NCI-H82 treated with DMSO at 0.1 percent for 48 hours (cell line): ENCODE measurements at regions not wholly inside any gene's neighbourhood (a gene's known extent, or its start where the extent isn't known, plus 50 kb on each side); places are given as distances from the start of the nearest gene placed in this dataset.
"Not testable (repeated sequence)": the region's sequence is repeated elsewhere in the genome, so short reads cannot be mapped to it uniquely, and the experiment has no call there.

ENCODE experiments used
- DNase-seq: peaks from one replicate; lab custom pipeline; 2025; ENCODE audit not compliant: unreplicated experiment; lab: John Stamatoyannopoulos, UW

GRCh38 chr2:236632295-236633218, 62.9 kb downstream of the ACKR3 start:
- no peak for DNase-seq

GRCh38 chr2:236633219-236633570, 63.6 kb downstream of the ACKR3 start:
- no peak for DNase-seq

- DNase-seq: no peak
Measured at GRCh38 chr2:236633775-236634560, 64.3 kb downstream of the ACKR3 start.

- DNase-seq: no peak
Measured at GRCh38 chr2:236636261-236636660, 66.6 kb downstream of the ACKR3 start.

- no peak for DNase-seq
Measured at GRCh38 chr2:236636714-236637470, 67.3 kb downstream of the ACKR3 start.

GRCh38 chr2:236637686-236638569, 68.3 kb downstream of the ACKR3 start:
- DNase-seq: no peak

DNA sequence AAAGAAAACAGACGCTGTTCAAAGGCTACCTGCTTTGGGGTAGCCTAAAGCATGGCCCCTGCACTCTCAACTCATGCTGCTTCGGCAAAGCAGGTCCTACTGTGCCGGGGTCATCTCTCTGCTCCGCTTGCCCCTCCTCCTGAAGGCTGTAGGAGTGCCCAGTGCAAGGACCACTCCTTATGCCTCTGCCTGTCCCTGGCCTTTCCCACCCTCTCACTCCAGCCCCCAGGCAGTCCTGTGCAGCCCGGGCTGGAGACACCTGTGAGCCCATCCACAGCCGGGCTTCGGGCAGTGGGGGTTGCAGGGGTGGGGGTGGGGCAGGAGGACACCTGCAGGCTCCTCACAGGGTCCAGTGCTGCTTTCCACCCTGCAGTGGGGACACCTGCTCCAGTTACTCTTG, 69.1 kb downstream of the ACKR3 start:
- no peak for DNase-seq

DNA sequence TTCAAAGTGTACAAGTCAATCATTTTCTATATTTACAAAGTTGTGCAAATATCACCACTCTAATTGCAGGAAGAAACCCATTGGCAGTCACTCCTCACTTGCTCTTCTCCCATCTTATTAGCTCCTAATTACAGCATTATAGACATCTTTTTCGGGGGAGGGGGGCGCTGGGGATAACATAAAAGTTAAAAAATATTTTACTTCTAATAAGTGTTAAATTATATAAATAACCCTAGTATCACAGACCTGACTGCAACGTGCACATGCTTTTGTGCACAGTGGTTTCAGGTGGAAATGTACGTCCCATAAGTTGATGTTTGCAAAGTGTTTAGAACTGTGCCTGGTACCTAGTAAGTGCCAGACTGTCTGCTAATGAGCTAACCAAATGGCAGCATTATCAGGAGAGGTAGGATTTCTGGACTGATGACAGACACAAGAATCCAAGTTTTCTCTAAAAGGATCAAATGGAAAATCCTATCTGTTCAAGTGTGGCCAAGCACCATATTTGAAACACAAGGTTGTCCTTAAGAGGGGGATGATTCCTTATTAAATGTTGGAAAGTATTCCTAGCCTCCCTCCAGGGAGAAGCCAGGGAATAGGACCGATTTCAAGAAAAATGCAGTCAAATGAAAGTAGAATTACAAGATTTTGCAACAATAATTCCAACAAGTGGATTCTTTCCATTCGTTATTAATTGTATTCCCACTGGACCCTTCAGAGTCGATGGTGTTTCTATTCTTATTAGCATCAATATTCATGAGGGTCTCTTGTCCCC, 70.0 kb downstream of the ACKR3 start:
- DNase-seq: no peak

DNA sequence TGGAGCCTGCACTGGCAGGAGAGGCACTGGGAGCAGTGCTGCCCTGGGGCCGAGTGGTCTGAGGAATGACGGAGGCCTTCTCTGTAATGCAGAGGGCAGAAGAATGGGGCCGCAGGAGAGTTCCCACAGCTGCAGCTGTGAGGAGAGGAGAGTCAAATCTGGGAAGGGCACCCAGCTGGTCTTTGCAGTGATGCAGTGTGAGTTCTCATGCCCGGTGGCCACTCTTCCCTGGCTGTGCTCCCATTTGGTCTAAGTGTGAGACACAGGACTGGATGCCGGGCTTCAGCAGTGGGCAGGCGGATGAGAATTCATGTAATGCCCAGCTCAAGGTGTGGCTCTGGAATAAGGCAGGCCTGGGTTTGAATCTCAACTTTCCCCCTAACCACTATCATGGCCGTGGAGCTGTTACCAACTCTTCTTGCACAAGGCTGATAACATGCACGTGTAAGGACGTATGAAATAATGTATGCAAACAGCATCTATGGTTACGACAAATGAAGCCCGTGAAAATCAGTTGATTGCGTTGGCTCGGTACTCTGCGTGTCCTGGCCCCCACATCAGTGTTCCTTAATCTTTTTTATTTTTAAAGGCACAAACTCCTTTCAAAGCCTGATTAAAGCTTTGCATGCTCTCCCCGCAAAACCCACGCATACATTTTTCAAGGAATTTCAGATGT, 71.6 kb downstream of the ACKR3 start:
- DNase-seq: no peak

DNA sequence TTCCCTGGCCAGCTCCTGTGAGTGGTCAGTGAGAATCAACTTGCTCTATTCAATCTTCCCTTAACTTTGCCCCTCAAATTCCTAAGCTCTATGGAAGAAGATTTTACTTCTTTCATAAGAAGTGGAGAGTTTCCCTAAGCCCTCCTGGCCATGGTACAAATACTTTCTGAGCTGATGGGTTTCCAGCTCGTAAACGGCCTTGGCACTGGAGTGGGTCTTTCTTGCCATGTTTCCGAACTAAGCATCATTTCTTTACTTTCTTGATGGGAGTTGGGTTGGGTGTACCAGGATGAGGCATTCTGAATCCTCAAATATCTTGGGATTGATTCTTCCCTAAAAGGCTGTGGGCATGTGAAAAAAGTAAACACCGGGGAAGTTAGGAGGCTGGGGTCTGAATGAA, 72.5 kb downstream of the ACKR3 start:
- no peak for DNase-seq

DNA sequence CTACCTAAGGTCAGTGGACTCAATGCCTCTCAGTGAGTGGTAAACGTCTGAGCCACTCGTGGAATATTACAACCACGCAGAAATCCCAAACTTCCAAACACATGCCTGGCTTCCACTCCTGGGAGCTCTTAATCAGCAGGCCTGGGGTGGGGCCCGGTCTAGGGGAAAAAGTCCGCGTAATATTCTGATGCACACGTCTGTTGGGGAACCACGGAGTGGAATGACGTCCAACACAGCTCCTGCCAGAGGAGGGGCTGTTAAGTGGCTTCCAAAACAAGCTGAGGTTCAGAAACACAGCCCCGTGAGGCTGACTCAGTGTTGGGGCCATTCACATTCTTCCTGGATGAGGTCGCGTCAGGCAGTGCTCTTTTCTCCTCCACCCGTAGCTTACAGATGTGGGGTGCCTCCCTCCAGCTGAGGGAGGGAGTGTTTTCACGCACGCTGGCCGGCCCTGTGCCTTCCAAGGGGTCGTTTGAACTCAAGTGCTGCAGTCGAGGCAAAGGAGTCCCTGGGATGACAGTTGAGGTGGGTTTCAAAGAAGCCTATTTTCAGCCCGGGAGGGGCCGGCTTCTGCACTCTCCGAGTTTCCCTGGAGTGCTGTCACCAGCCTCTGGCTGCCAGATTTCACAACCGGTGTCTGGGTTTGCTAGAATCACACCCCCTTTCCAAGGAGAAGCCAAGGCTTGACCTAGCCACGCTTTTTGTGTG, 73.1 kb downstream of the ACKR3 start:
- no peak for DNase-seq

DNA sequence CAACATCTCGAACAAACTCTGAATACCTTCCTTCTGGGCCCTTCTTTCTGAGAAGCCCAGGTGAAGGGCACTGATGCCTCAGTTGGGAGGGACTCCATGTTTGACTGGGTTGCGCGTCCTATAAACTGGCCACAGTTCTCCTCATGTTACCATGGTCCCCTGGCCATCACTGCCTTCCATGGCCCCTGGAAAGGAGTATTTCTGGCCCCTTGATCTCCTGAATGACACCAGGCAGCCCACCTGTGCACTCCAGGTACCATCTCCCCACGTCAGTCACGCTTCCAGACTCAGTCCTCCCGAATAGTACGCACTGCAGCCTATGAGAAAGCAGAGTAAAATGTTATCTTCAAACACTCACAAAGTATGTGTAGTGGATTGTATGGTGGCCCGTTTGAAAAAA, 73.9 kb downstream of the ACKR3 start:
- DNase-seq: no peak

- no peak for DNase-seq
Measured at GRCh38 chr2:236644067-236644466, 74.4 kb downstream of the ACKR3 start.

GRCh38 chr2:236644502-236644911, 74.9 kb downstream of the ACKR3 start:
- DNase-seq: no peak

GRCh38 chr2:236645141-236645540, 75.5 kb downstream of the ACKR3 start:
- not testable (repeated sequence) for DNase-seq

DNA sequence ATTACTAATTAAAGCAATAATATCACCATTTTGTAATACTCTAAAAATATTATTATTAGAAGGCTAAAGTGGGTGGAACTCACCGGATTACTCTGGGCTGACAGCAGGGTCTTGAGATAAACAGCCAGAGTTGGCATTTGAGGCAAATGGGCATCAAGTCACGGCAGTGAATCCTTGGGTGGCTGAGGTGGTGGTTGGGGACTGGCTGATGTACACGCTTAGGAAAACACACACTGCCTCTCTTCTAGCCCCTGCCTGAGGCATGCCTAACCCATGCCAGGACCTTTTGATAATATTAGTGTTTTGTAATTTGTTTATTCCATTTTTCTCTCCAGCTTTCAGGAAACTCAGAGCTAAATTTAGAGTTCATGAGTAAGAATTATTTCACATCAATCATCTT, 76.8 kb downstream of the ACKR3 start:
- DNase-seq: no peak

GRCh38 chr2:236646871-236647270, 77.2 kb downstream of the ACKR3 start:
- no peak for DNase-seq

DNA sequence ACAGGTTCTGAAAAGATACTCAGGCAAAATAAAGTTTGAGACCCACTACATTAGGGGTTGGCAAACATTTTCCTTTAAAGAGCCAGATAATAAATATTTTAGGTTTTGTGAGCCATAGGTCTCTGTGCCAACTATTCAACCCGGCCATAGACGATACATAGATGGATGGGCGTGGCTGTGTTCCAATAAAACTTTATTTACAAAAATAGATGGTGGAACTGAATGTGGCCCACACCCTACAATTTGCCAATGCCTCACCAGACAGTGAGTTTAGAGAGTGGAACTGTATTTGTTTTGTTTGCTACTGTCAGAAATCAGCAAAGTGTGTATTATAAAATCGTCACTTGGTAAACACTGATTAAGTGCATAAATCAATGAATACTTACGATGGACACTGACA, 78.0 kb downstream of the ACKR3 start:
- no peak for DNase-seq

DNA sequence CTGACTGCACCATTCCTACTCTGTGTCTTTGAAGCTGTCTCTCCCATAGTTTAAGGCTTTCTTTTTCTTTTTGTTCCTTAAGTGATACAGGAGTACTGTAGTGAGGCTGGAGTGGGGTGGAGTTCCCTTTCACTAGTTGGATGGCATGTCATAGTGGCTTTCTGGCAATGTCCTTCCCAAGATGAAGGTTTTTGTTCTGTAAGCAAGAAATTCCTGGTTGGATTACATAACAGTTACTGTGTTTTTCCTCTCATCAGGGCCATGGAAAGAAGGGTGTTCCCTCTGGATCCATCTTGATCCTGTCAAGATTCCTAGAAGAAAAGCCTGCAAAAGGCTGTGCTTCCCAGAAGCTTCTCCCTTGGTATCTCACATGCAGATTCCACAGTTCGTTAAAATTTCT, 84.2 kb downstream of the ACKR3 start:
- DNase-seq: no peak
